ENCODE measurements at regions not wholly inside any gene's neighbourhood (a gene's known extent, or its start where the extent isn't known, plus 50 kb on each side); places are given as distances from the start of the nearest gene placed in this dataset.
"Not testable (repeated sequence)": the region's sequence is repeated elsewhere in the genome, so short reads cannot be mapped to it uniquely, and the experiment has no call there.

- DNase-seq; H3K9me3 ChIP-seq; intact Hi-C loops (cut with DNase I); H3K4me1 ChIP-seq (ENCODE audit: insufficient read depth); H3K27me3 ChIP-seq; H3K27ac ChIP-seq; H3K36me3 ChIP-seq; H3K4me3 ChIP-seq: not testable (repeated sequence)
- WGBS, 3 donors = 77 to 89% (median 86%) methylated on average over 6 of the region's 6 CpGs
Observed at GRCh38 chr2:132317026-132317680, 99.5 kb upstream of the GPR39 start.

GRCh38 chr2:132318481-132318880 lies 98.1 kb upstream of the GPR39 start:
- H3K9me3 ChIP-seq; H3K27ac ChIP-seq; DNase-seq; intact Hi-C loops (cut with DNase I); H3K4me1 ChIP-seq (ENCODE audit: insufficient read depth); H3K4me3 ChIP-seq; H3K27me3 ChIP-seq; H3K36me3 ChIP-seq: not testable (repeated sequence)
- WGBS, 3 donors = 80 to 88% (median 84%) methylated on average over 4 of the region's 4 CpGs

GRCh38 chr2:132324005-132324404 lies 92.6 kb upstream of the GPR39 start:
- DNase-seq; H3K4me3 ChIP-seq; H3K4me1 ChIP-seq (ENCODE audit: insufficient read depth); H3K9me3 ChIP-seq; H3K27ac ChIP-seq; H3K27me3 ChIP-seq; H3K36me3 ChIP-seq; intact Hi-C loops (cut with DNase I): not testable (repeated sequence)
- 63 to 77% (median 64%) methylated on average over 1 of the region's 1 CpG for WGBS, 3 donors

- H3K9me3 ChIP-seq; DNase-seq; H3K27ac ChIP-seq; intact Hi-C loops (cut with DNase I); H3K27me3 ChIP-seq; H3K4me1 ChIP-seq (ENCODE audit: insufficient read depth); H3K4me3 ChIP-seq; H3K36me3 ChIP-seq: not testable (repeated sequence)
- 69 to 78% (median 75%) methylated on average over 28 of the region's 28 CpGs for WGBS, 3 donors
Observed at GRCh38 chr2:132332345-132333033, 84.1 kb upstream of the GPR39 start.

GRCh38 chr2:132337135-132337534 lies 79.5 kb upstream of the GPR39 start:
- intact Hi-C loops (cut with DNase I); H3K27me3 ChIP-seq; DNase-seq; H3K36me3 ChIP-seq; H3K4me3 ChIP-seq; H3K9me3 ChIP-seq; H3K4me1 ChIP-seq (ENCODE audit: insufficient read depth); H3K27ac ChIP-seq: not testable (repeated sequence)
- 83 to 89% (median 85%) methylated on average over 11 to 13 of the region's 13 CpGs for WGBS, 3 donors

- H3K9me3 ChIP-seq; H3K27ac ChIP-seq; H3K4me1 ChIP-seq (ENCODE audit: insufficient read depth); intact Hi-C loops (cut with DNase I); H3K27me3 ChIP-seq; DNase-seq; H3K4me3 ChIP-seq; H3K36me3 ChIP-seq: not testable (repeated sequence)
- WGBS, 3 donors = 40 to 66% (median 57%) methylated on average over 2 to 3 of the region's 5 CpGs
Observed at GRCh38 chr2:132337844-132338243, 78.8 kb upstream of the GPR39 start.

DNA sequence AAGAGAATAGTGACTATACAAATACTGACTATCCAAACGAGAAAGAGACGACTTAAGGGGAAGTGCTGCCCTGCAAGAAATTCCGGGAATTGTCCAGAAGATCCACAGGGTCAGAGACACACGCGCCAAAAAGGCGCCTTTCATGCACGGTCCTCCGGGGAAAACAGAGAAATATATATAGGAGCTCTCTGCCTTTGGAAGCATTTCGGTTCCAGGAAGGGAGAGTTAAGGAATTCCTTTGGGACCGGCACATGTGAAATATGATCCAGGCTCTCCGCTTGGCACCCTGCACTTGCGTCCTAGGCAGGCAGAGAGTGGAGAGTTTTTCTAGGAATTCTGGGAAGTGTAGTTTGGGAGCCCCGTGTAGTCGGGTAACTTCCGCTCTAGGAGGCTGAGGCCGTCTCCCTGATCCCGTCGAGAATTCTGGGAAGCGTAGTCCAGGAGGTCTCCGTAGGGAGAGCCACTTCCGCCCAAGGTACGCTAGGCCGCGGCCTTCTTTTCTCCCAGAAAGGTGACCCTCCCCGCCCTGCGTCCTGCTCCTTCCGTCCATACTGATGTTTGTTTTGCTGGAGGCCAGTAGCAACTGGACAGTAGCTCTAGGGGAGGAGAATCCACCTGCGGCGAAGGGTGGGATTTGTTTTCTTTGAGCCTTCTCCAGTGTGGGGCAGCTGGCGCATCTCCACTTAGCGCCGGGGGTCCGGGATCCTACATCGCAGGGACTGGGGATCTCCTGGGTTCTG lies 69.4 kb upstream of the GPR39 start:
- H3K27me3 ChIP-seq; H3K4me1 ChIP-seq (ENCODE audit: insufficient read depth); H3K9me3 ChIP-seq; intact Hi-C loops (cut with DNase I); H3K36me3 ChIP-seq: not testable (repeated sequence)
- WGBS, 3 donors = 1 to 7% (median 4%) methylated on average over 32 to 34 of the region's 34 CpGs
- Histone ChIP-seq H3K27ac (peak overlapping the region in 1 of 2 donors; percentile 68), H3K4me3 (peak overlapping the region; percentile 37)
- DNase-seq = peak; percentile 80 to 84 (median 83)

- TF ChIP-seq, protein P1, sequence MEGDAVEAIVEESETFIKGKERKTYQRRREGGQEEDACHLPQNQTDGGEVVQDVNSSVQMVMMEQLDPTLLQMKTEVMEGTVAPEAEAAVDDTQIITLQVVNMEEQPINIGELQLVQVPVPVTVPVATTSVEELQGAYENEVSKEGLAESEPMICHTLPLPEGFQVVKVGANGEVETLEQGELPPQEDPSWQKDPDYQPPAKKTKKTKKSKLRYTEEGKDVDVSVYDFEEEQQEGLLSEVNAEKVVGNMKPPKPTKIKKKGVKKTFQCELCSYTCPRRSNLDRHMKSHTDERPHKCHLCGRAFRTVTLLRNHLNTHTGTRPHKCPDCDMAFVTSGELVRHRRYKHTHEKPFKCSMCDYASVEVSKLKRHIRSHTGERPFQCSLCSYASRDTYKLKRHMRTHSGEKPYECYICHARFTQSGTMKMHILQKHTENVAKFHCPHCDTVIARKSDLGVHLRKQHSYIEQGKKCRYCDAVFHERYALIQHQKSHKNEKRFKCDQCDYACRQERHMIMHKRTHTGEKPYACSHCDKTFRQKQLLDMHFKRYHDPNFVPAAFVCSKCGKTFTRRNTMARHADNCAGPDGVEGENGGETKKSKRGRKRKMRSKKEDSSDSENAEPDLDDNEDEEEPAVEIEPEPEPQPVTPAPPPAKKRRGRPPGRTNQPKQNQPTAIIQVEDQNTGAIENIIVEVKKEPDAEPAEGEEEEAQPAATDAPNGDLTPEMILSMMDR (IDR thresholded peaks at IDR 0.05) = peak in 1 of 3 donors; percentile 25
- DNase-seq; intact Hi-C loops (cut with DNase I); H3K4me3 ChIP-seq; H3K27me3 ChIP-seq; H3K4me1 ChIP-seq (ENCODE audit: insufficient read depth); H3K36me3 ChIP-seq; H3K27ac ChIP-seq; H3K9me3 ChIP-seq: not testable (repeated sequence)
- 44 to 48% (median 48%) methylated on average over 8 of the region's 8 CpGs for WGBS, 3 donors
Observed at GRCh38 chr2:132349092-132349687, 67.4 kb upstream of the GPR39 start.

DNA sequence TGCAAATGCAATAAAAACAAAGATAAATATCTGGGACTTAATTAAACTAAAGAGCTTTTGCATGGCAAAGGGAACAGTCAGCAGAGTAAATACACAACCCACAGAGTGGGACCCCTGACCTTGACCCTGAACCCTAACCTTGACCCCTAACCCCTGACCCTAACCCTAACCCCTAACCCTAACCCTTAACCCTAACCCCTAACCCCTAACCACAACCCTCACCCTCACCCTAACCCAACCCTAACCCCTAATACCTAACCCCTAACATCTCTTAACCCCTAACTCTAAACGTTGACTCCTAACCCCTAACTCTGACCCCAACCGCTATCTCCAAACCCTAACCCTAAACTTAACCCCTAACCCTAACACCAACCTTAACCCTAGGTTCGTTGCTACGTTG lies 64.9 kb upstream of the GPR39 start:
- H3K4me1 ChIP-seq (ENCODE audit: insufficient read depth); H3K27ac ChIP-seq; DNase-seq; H3K27me3 ChIP-seq; H3K36me3 ChIP-seq; H3K9me3 ChIP-seq; H3K4me3 ChIP-seq; intact Hi-C loops (cut with DNase I): not testable (repeated sequence)
- WGBS, 3 donors = 40 to 61% (median 45%) methylated on average over 4 of the region's 4 CpGs

GRCh38 chr2:132352481-132353001 lies 64.1 kb upstream of the GPR39 start:
- H3K4me1 ChIP-seq (ENCODE audit: insufficient read depth); H3K27me3 ChIP-seq; intact Hi-C loops (cut with DNase I); H3K9me3 ChIP-seq; H3K36me3 ChIP-seq: not testable (repeated sequence)
- 0 to 3% (median 1%) methylated on average over 17 to 44 of the region's 44 CpGs for WGBS, 3 donors
- Histone ChIP-seq H3K27ac (peak overlapping the region in 1 of 2 donors; percentile 27), H3K4me3 (peak overlapping the region; percentile 52)
- DNase-seq = peak; percentile 45 to 75 (median 61)
